HEK293 (cell line): ENCODE measurements at regions not wholly inside any gene's neighbourhood (a gene's known extent, or its start where the extent isn't known, plus 50 kb on each side); places are given as distances from the start of the nearest gene placed in this dataset.

Experiments used
- CTCF ChIA-PET: fragments of 350-600 bp; formaldehyde crosslinking; extraction: SDS; loops from one replicate; lab custom pipeline; 2021; ENCODE audit warnings: antibody characterized with exemption; lab: Yijun Ruan, JAX
- POLR2A ChIA-PET: fragments of 300-600 bp; formaldehyde crosslinking; extraction: SDS; loops from one replicate; lab custom pipeline; 2020; ENCODE audit warnings: antibody characterized with exemption, inconsistent platforms; lab: Yijun Ruan, JAX
- H3K27ac ChIP-seq: fragments of 200-500 bp; sonication (Bioruptor generic); 2 replicates; pipeline ENCODE4 v1.5.1; 2014; ENCODE audit warnings: low read depth, low read length, control low read depth, inconsistent platforms; ENCODE audit errors: extremely low read depth
- H3K36me3 ChIP-seq, 2 experiments: fragments of 200-500 bp in 1 of 2; sonication (Bioruptor generic) in 1 of 2; 1 replicate in 1 of 2; 2 replicates in 1 of 2; pipeline ENCODE4 v1.5.1; 2014 to 2017; ENCODE audit warnings: inconsistent platforms in 2 of 2, low read length in 2 of 2; ENCODE audit not compliant: control insufficient read depth in 2 of 2, insufficient read depth in 1 of 2
- H3K4me1 ChIP-seq: fragments of 200-500 bp; sonication (Bioruptor generic); 2 replicates; pipeline ENCODE4 v1.5.1; 2014; ENCODE audit warnings: mild to moderate bottlenecking, low read length, inconsistent platforms; ENCODE audit not compliant: control insufficient read depth, insufficient read depth
- H3K4me3 ChIP-seq: 2 replicates; pipeline ENCODE4 v1.5.1; 2011; ENCODE audit warnings: low read depth, mild to moderate bottlenecking, control low read depth, low read length, moderate library complexity
- H3K9me3 ChIP-seq: fragments of 200-500 bp; sonication (Bioruptor generic); 2 replicates; pipeline ENCODE4 v1.5.1; 2014; ENCODE audit warnings: low read depth, low read length, inconsistent platforms; ENCODE audit not compliant: control insufficient read depth, insufficient read depth
- BCL11B ChIP-seq: fragments of 450-650 bp; formaldehyde crosslinking; IDR thresholded peaks from 2 replicates; pipeline ENCODE4 v1.5.1; 2016; ENCODE audit warnings: low read depth, missing biosample characterization, missing genetic modification characterization
- HOXA7 ChIP-seq: sonication (generic); formaldehyde crosslinking; IDR thresholded peaks from 2 replicates; pipeline ENCODE4 v1.8.1; 2022; ENCODE audit warnings: missing genetic modification reagents, borderline replicate concordance
- HOXC10 ChIP-seq: sonication (generic); formaldehyde crosslinking; IDR thresholded peaks from 2 replicates; pipeline ENCODE4 v1.8.1; 2023; ENCODE audit warnings: mild to moderate bottlenecking, missing genetic modification reagents
- KLF7 ChIP-seq: fragments of 450-650 bp; formaldehyde crosslinking; IDR thresholded peaks from 2 replicates; pipeline ENCODE4 v1.5.1; 2016; ENCODE audit warnings: missing biosample characterization, missing genetic modification characterization, borderline replicate concordance
- RBAK ChIP-seq: fragments of 450-650 bp; formaldehyde crosslinking; IDR thresholded peaks from 2 replicates; pipeline ENCODE4 v1.5.1; 2016; ENCODE audit warnings: missing biosample characterization, missing genetic modification characterization
- REST ChIP-seq: fragments of 450-650 bp; formaldehyde crosslinking; IDR thresholded peaks from 2 replicates; pipeline ENCODE4 v1.5.1; 2016; ENCODE audit warnings: missing biosample characterization, missing genetic modification characterization
- ZBTB20 ChIP-seq: fragments of 450-650 bp; formaldehyde crosslinking; IDR thresholded peaks from 2 replicates; pipeline ENCODE4 v1.5.1; 2016; ENCODE audit warnings: missing biosample characterization, missing genetic modification characterization
- ZBTB6 ChIP-seq: fragments of 450-650 bp; formaldehyde crosslinking; IDR thresholded peaks from 2 replicates; pipeline ENCODE4 v1.5.1; 2017; ENCODE audit warnings: missing biosample characterization, missing genetic modification characterization
- ZNF211 ChIP-seq: fragments of 450-650 bp; formaldehyde crosslinking; IDR thresholded peaks from 2 replicates; pipeline ENCODE4 v1.5.1; 2016; ENCODE audit warnings: low read depth, missing biosample characterization, missing genetic modification characterization
- ZNF274 ChIP-seq, 2 experiments: fragments of 200-500 bp in 1 of 2; fragments of 450-650 bp in 1 of 2; sonication (Bioruptor generic) in 1 of 2; formaldehyde crosslinking in 1 of 2; IDR thresholded peaks; 2 replicates each; pipeline versions ENCODE4 v1.5.1 to v1.6.1; 2014 to 2016; ENCODE audit warnings: borderline replicate concordance in 1 of 2, inconsistent platforms in 1 of 2, low read length in 1 of 2, missing biosample characterization in 1 of 2, missing genetic modification characterization in 1 of 2
- ZNF404 ChIP-seq: fragments of 450-650 bp; formaldehyde crosslinking; IDR thresholded peaks from 2 replicates; pipeline ENCODE4 v1.5.1; 2017; ENCODE audit warnings: missing biosample characterization, missing genetic modification characterization
- ZNF513 ChIP-seq: fragments of 450-650 bp; IDR thresholded peaks from 2 replicates; pipeline ENCODE4 v1.5.1; 2018; ENCODE audit warnings: missing biosample characterization, missing genetic modification characterization
- ZNF514 ChIP-seq: fragments of 450-650 bp; formaldehyde crosslinking; IDR thresholded peaks from 2 replicates; pipeline ENCODE4 v1.5.1; 2016; ENCODE audit warnings: missing biosample characterization, missing genetic modification characterization
- ZNF530 ChIP-seq: fragments of 450-650 bp; formaldehyde crosslinking; IDR thresholded peaks from 2 replicates; pipeline ENCODE4 v1.5.1; 2016; ENCODE audit warnings: low read depth, missing biosample characterization, missing genetic modification characterization
- ZNF621 ChIP-seq: fragments of 450-650 bp; formaldehyde crosslinking; IDR thresholded peaks from 2 replicates; pipeline ENCODE4 v1.5.1; 2017; ENCODE audit warnings: missing biosample characterization, missing genetic modification characterization
- ZNF624 ChIP-seq: fragments of 450-650 bp; formaldehyde crosslinking; IDR thresholded peaks from 2 replicates; pipeline ENCODE4 v1.5.1; 2017; ENCODE audit warnings: missing biosample characterization, missing genetic modification characterization
- ZNF660 ChIP-seq: fragments of 450-650 bp; IDR thresholded peaks from 2 replicates; pipeline ENCODE4 v1.5.1; 2018; ENCODE audit warnings: missing biosample characterization, mild to moderate bottlenecking, missing genetic modification characterization
- TF ChIP-seq, protein P1 (sequence below): fragments of 450-650 bp; formaldehyde crosslinking; IDR thresholded peaks from 2 replicates; pipeline ENCODE4 v1.5.1; 2016; ENCODE audit warnings: missing biosample characterization, missing genetic modification characterization
- TF ChIP-seq, protein P2 (sequence below): fragments of 450-650 bp; formaldehyde crosslinking; IDR thresholded peaks from 2 replicates; pipeline ENCODE4 v1.5.1; 2017; ENCODE audit warnings: missing biosample characterization, mild to moderate bottlenecking, missing genetic modification characterization, moderate library complexity
- TF ChIP-seq, protein P3 (sequence below): fragments of 450-650 bp; formaldehyde crosslinking; IDR thresholded peaks from 2 replicates; pipeline ENCODE4 v1.5.1; 2017; ENCODE audit warnings: missing biosample characterization, missing genetic modification characterization

GRCh38 chr10:125222515-125223308, 62.3 kb upstream of the CTBP2 start:
- H3K36me3 ChIP-seq, result no peaks in the 10 kb centered on the region
- CTCF ChIA-PET, result no interaction called here
- TF ChIP-seq ZNF513 (tag by site-specific recombination) (no peak), KLF7 (tag by site-specific recombination) (no peak), ZNF660 (tag by site-specific recombination) (no peak), ZNF514 (tag by site-specific recombination) (no peak), ZNF624 (tag by site-specific recombination) (no peak), REST (tag by site-specific recombination) (no peak), RBAK (tag by site-specific recombination) (no peak)
- TF ChIP-seq, protein P1, sequence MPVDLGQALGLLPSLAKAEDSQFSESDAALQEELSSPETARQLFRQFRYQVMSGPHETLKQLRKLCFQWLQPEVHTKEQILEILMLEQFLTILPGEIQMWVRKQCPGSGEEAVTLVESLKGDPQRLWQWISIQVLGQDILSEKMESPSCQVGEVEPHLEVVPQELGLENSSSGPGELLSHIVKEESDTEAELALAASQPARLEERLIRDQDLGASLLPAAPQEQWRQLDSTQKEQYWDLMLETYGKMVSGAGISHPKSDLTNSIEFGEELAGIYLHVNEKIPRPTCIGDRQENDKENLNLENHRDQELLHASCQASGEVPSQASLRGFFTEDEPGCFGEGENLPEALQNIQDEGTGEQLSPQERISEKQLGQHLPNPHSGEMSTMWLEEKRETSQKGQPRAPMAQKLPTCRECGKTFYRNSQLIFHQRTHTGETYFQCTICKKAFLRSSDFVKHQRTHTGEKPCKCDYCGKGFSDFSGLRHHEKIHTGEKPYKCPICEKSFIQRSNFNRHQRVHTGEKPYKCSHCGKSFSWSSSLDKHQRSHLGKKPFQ (tag by site-specific recombination), result no peak
- TF ChIP-seq, protein P2, sequence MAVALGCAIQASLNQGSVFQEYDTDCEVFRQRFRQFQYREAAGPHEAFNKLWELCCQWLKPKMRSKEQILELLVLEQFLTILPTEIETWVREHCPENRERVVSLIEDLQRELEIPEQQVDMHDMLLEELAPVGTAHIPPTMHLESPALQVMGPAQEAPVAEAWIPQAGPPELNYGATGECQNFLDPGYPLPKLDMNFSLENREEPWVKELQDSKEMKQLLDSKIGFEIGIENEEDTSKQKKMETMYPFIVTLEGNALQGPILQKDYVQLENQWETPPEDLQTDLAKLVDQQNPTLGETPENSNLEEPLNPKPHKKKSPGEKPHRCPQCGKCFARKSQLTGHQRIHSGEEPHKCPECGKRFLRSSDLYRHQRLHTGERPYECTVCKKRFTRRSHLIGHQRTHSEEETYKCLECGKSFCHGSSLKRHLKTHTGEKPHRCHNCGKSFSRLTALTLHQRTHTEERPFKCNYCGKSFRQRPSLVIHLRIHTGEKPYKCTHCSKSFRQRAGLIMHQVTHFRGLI, result no peak
- no peaks in the 10 kb centered on the region for H3K9me3 ChIP-seq
- POLR2A ChIA-PET, result interaction anchor here (1.1 kb wide), 1 partner anchor 63 kb away, joined by 3 read pairs; the partner anchor contains the start of gene CTBP2
- H3K27ac ChIP-seq, result no peak overlapping the region
- no peaks in the 10 kb centered on the region for H3K4me1 ChIP-seq
- no peak overlapping the region for H3K4me3 ChIP-seq

DNA sequence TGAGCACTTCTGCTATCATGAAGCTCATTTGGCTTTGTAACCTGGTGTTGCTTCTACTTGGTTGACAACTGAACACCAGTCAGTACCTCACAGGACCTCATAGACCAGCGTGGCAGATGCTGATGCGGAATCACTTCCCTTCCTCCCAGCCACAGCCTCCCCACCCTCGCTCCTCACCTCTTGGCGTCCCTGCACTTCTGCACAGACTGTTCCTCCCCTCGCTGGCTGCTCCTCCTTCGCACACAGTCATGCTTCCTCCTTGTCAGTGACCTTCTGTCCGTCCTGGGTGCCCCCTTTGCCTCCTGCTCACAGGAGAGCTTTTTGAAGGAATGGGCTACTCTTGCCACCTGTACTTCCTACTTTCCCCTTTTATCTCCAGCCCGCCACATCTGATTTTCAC, 61.4 kb upstream of the CTBP2 start:
- TF ChIP-seq ZNF404 (no peak), ZBTB6 (tag by site-specific recombination) (no peak), HOXC10 (CRISPR knock-in tag) (no peak), BCL11B (tag by site-specific recombination) (no peak), HOXA7 (CRISPR knock-in tag) (no peak), ZNF530 (tag by site-specific recombination) (no peak), ZBTB20 (tag by site-specific recombination) (no peak), ZNF274 (IDR thresholded peaks at IDR 0.05; ENCODE audit: low read length) (no peak), ZNF274 (tag by site-specific recombination; IDR thresholded peaks at IDR 0.05; ENCODE audit: borderline replicate concordance) (no peak), ZNF621 (tag by site-specific recombination) (no peak), ZNF211 (tag by site-specific recombination) (no peak)
- TF ChIP-seq, protein P3, sequence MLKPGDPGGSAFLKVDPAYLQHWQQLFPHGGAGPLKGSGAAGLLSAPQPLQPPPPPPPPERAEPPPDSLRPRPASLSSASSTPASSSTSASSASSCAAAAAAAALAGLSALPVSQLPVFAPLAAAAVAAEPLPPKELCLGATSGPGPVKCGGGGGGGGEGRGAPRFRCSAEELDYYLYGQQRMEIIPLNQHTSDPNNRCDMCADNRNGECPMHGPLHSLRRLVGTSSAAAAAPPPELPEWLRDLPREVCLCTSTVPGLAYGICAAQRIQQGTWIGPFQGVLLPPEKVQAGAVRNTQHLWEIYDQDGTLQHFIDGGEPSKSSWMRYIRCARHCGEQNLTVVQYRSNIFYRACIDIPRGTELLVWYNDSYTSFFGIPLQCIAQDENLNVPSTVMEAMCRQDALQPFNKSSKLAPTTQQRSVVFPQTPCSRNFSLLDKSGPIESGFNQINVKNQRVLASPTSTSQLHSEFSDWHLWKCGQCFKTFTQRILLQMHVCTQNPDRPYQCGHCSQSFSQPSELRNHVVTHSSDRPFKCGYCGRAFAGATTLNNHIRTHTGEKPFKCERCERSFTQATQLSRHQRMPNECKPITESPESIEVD (tag by site-specific recombination), result no peak
- TF ChIP-seq, all 188 proteins: peak for 0
- peaks cover 6% of the 10 kb centered on the region; the same call in 1 of the 2 replicates for H3K4me1 ChIP-seq
- ChIA-PET POLR2A (no interaction called here), CTCF (no interaction called here)
- no peak overlapping the region for H3K27ac ChIP-seq
- H3K36me3 ChIP-seq, result no peaks in the 10 kb centered on the region
- no peak overlapping the region for H3K4me3 ChIP-seq
- no peaks in the 10 kb centered on the region for H3K9me3 ChIP-seq
